H9 (cell line): ENCODE measurements at regions not wholly inside any gene's neighbourhood (a gene's known extent, or its start where the extent isn't known, plus 50 kb on each side); places are given as distances from the start of the nearest gene placed in this dataset.

Experiments used
- DNase-seq: peaks from one replicate; pipeline ENCODE4 v3.0.0-alpha.2; 2017
- H2AFZ ChIP-seq: one replicate; pipeline ENCODE4 v1.6.1; 2013; ENCODE audit warnings: mild to moderate bottlenecking, low read length, control low read depth, moderate library complexity
- H2AK5ac ChIP-seq: 2 replicates; pipeline ENCODE4 v1.6.1; 2013; ENCODE audit warnings: low read length, control low read depth, mixed read lengths; ENCODE audit not compliant: insufficient read length
- H2BK120ac ChIP-seq: one replicate; pipeline ENCODE4 v1.6.1; 2013; ENCODE audit warnings: low read depth, mild to moderate bottlenecking, low read length, control low read depth, inconsistent platforms; ENCODE audit not compliant: poor library complexity, severe bottlenecking
- H2BK12ac ChIP-seq: 2 replicates; pipeline ENCODE4 v1.6.1; 2013; ENCODE audit warnings: low read length, control low read depth, mixed read lengths, low read depth; ENCODE audit not compliant: insufficient read length
- H2BK15ac ChIP-seq: 2 replicates; pipeline ENCODE4 v1.6.1; 2013; ENCODE audit warnings: low read depth, low read length, control low read depth
- H2BK20ac ChIP-seq: one replicate; pipeline ENCODE4 v1.6.1; 2013; ENCODE audit warnings: low read depth, mild to moderate bottlenecking, low read length, control low read depth, inconsistent platforms; ENCODE audit not compliant: poor library complexity, severe bottlenecking
- H2BK5ac ChIP-seq: 2 replicates; pipeline ENCODE4 v1.6.1; 2013; ENCODE audit warnings: low read length, control low read depth, mixed read lengths; ENCODE audit not compliant: insufficient read length
- H3K14ac ChIP-seq: 2 replicates; pipeline ENCODE4 v1.6.1; 2013; ENCODE audit warnings: low read length, control low read depth; ENCODE audit not compliant: insufficient read depth
- H3K18ac ChIP-seq: 2 replicates; pipeline ENCODE4 v1.6.1; 2013; ENCODE audit warnings: low read depth, mild to moderate bottlenecking, mixed read lengths, low read length, control low read depth; ENCODE audit not compliant: insufficient read length
- H3K23ac ChIP-seq: 2 replicates; pipeline ENCODE4 v1.6.1; 2013; ENCODE audit warnings: low read length, control low read depth, mixed read lengths, low read depth; ENCODE audit not compliant: insufficient read length
- H3K23me2 ChIP-seq: 2 replicates; pipeline ENCODE4 v1.6.1; 2013; ENCODE audit warnings: low read depth, mild to moderate bottlenecking, mixed read lengths, low read length, control low read depth; ENCODE audit not compliant: insufficient read length, poor library complexity, severe bottlenecking
- H3K27ac ChIP-seq: 2 replicates; pipeline ENCODE4 v1.5.1; 2013; ENCODE audit warnings: low read length, control low read depth, mixed read lengths, low read depth; ENCODE audit not compliant: insufficient read length
- H3K27me3 ChIP-seq: 2 replicates; pipeline ENCODE4 v1.6.1; 2013; ENCODE audit warnings: low read length, control low read depth, inconsistent platforms; ENCODE audit not compliant: insufficient read depth
- H3K4ac ChIP-seq: 2 replicates; pipeline ENCODE4 v1.6.1; 2013; ENCODE audit warnings: low read depth, mild to moderate bottlenecking, control low read depth, inconsistent platforms, low read length, moderate library complexity
- H3K4me1 ChIP-seq: 2 replicates; pipeline ENCODE4 v1.6.1; 2013; ENCODE audit warnings: low read length, control low read depth, inconsistent platforms; ENCODE audit not compliant: insufficient read depth
- H3K4me2 ChIP-seq: 2 replicates; pipeline ENCODE4 v1.6.1; 2013; ENCODE audit warnings: low read length, control low read depth, mixed read lengths; ENCODE audit not compliant: insufficient read length, insufficient read depth
- H3K56ac ChIP-seq: 2 replicates; pipeline ENCODE4 v1.6.1; 2013; ENCODE audit warnings: low read depth, mild to moderate bottlenecking, mixed read lengths, low read length, control low read depth; ENCODE audit not compliant: insufficient read length
- H3K79me1 ChIP-seq: 2 replicates; pipeline ENCODE4 v1.6.1; 2013; ENCODE audit warnings: low read depth, mild to moderate bottlenecking, moderate library complexity, low read length, control low read depth, inconsistent platforms; ENCODE audit not compliant: insufficient read depth, poor library complexity, severe bottlenecking
- H3K79me2 ChIP-seq: 2 replicates; pipeline ENCODE4 v1.6.1; 2013; ENCODE audit warnings: low read length, control low read depth, inconsistent platforms; ENCODE audit not compliant: insufficient read depth
- H3K9ac ChIP-seq: 2 replicates; pipeline ENCODE4 v1.6.1; 2013; ENCODE audit warnings: low read length, control low read depth, mixed read lengths; ENCODE audit not compliant: insufficient read length; ENCODE audit errors: extremely low read depth
- H3K9me3 ChIP-seq: one replicate; pipeline ENCODE4 v1.6.1; 2013; ENCODE audit warnings: low read depth, low read length, inconsistent platforms; ENCODE audit not compliant: control insufficient read depth
- H3T11ph ChIP-seq: one replicate; pipeline ENCODE4 v1.6.1; 2013; ENCODE audit warnings: mild to moderate bottlenecking, low read length, control low read depth, inconsistent platforms
- H4K20me1 ChIP-seq: one replicate; pipeline ENCODE4 v1.6.1; 2013; ENCODE audit not compliant: control insufficient read depth, insufficient read length, insufficient read depth
- H4K5ac ChIP-seq: 2 replicates; pipeline ENCODE4 v1.6.1; 2013; ENCODE audit warnings: low read depth, mild to moderate bottlenecking, mixed read lengths, low read length, control low read depth; ENCODE audit not compliant: insufficient read length
- H4K8ac ChIP-seq: replicated peaks from 2 replicates; pipeline ENCODE4 v1.6.1; 2013; ENCODE audit warnings: low read length, control low read depth, mixed read lengths, low read depth; ENCODE audit not compliant: insufficient read length
- H4K91ac ChIP-seq: 2 replicates; pipeline ENCODE4 v1.6.1; 2013; ENCODE audit warnings: low read depth, mild to moderate bottlenecking, moderate library complexity, mixed read lengths, low read length, control low read depth; ENCODE audit not compliant: insufficient read length
- H3K27ac Mint-ChIP-seq, 3 experiments: 2 replicates in 2 of 3; 3 replicates in 1 of 3; pipeline ENCODE4 v1.8.0; 2020 to 2021; ENCODE audit warnings: mixed read lengths in 3 of 3, mild to moderate bottlenecking in 1 of 3, moderate library complexity in 1 of 3
- H3K27me3 Mint-ChIP-seq: 2 replicates; pipeline ENCODE4 v1.8.0; 2021; ENCODE audit warnings: low read depth, mild to moderate bottlenecking, moderate library complexity, mixed read lengths
- H3K36me3 Mint-ChIP-seq, 3 experiments: 2 replicates in 2 of 3; 3 replicates in 1 of 3; pipeline ENCODE4 v1.8.0; 2020 to 2021; ENCODE audit warnings: low read depth in 3 of 3, mixed read lengths in 3 of 3; ENCODE audit not compliant: insufficient read depth in 1 of 3
- H3K4me1 Mint-ChIP-seq, 2 experiments: 2 replicates each; pipeline ENCODE4 v1.8.0; 2020; ENCODE audit warnings: mixed read lengths in 2 of 2
- H3K4me3 Mint-ChIP-seq, 2 experiments: 2 replicates in 1 of 2; 3 replicates in 1 of 2; pipeline ENCODE4 v1.8.0; 2020 to 2021; ENCODE audit warnings: mild to moderate bottlenecking in 2 of 2, mixed read lengths in 2 of 2, moderate library complexity in 1 of 2
- H3K9me3 Mint-ChIP-seq, 2 experiments: 2 replicates in 1 of 2; 3 replicates in 1 of 2; pipeline ENCODE4 v1.8.0; 2020; ENCODE audit warnings: mild to moderate bottlenecking in 2 of 2, mixed read lengths in 2 of 2, moderate library complexity in 1 of 2
- CTCF ChIP-seq: fragments of 200-600 bp; sonication (generic); conservative IDR thresholded peaks from 3 replicates; pipeline ENCODE4 v1.8.0; 2021; ENCODE audit warnings: antibody characterized with exemption, mild to moderate bottlenecking
- WGBS: extraction: QIAGEN DNeasy Blood & Tissue Kit; methylation state at CpG from one replicate; pipeline ENCODE4 v1.1.7; 2013; ENCODE audit warnings: missing lambda C conversion rate, low lambda C conversion rate, mixed read lengths; ENCODE audit not compliant: insufficient read length; ENCODE audit errors: extremely low coverage; 5-methylcytosine and 5-hydroxymethylcytosine counted together

DNA sequence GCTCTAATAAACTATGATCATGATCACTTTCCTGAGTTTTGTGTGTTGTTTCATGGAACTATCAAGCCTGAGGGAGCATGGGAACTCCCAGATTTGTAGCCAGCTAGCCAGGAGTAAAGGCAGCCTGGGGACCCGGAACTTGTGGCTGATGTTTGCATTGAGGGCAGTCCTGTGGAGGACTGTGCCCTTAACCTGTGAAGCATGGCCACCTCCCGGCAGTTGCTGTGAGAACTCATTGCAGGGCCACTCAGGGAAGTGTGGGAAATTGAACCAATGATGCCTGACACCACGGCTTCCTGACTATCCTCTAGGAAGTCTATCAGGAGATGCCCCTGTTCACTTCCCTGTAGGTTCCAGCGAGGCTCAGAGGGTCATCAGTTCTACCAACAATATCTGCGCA, 250.6 kb downstream of the DAD1 start:
- H3K9ac ChIP-seq, result no peak overlapping the region
- peaks cover 7% of the 10 kb centered on the region; the same call in 1 of the 2 replicates for H3K4me1 ChIP-seq
- H2BK120ac ChIP-seq, result no peak overlapping the region
- no peak overlapping the region for H4K8ac ChIP-seq
- H3K4me2 ChIP-seq, result no peak overlapping the region
- H2BK15ac ChIP-seq, result no peak overlapping the region
- H3T11ph ChIP-seq, result no peak overlapping the region
- H3K27ac ChIP-seq, result no peak overlapping the region
- no peak overlapping the region for H3K23ac ChIP-seq
- DNase-seq, result no peak
- Mint-ChIP-seq H3K27ac (no peak overlapping the region), H3K4me1 (peaks cover 16 to 17% of the 10 kb centered on the region in 2 experiments), H3K4me3 (no peak overlapping the region), H3K36me3 (peaks cover 3 to 4% (median 3%) of the 10 kb centered on the region in 3 experiments; a peak in 3 of 7 replicates), H3K9me3 (peaks cover 4 to 7% of the 10 kb centered on the region in 2 experiments; a peak in 4 of 5 replicates), H3K27me3 (no peaks in the 10 kb centered on the region)
- no peak overlapping the region for H3K56ac ChIP-seq
- H3K18ac ChIP-seq, result no peak overlapping the region
- no peak overlapping the region for H2BK20ac ChIP-seq
- H4K5ac ChIP-seq, result no peak overlapping the region
- H3K9me3 ChIP-seq, result no peaks in the 10 kb centered on the region
- no peak overlapping the region for H2BK5ac ChIP-seq
- H3K79me1 ChIP-seq, result no peaks in the 10 kb centered on the region
- no peak for TF ChIP-seq CTCF
- H4K91ac ChIP-seq, result no peak overlapping the region
- H3K4ac ChIP-seq, result no peak overlapping the region
- no peaks in the 10 kb centered on the region for H4K20me1 ChIP-seq
- H2AK5ac ChIP-seq, result no peak overlapping the region
- no peak overlapping the region for H2AFZ ChIP-seq
- no peak overlapping the region for H2BK12ac ChIP-seq
- no CpG with 5 or more reads among the region's 5 CpGs for WGBS
- H3K27me3 ChIP-seq, result no peaks in the 10 kb centered on the region
- no peak overlapping the region for H3K14ac ChIP-seq
- no peaks in the 10 kb centered on the region for H3K23me2 ChIP-seq
- no peaks in the 10 kb centered on the region for H3K79me2 ChIP-seq
